GM12873 (cell line): ENCODE measurements at regions not wholly inside any gene's neighbourhood (a gene's known extent, or its start where the extent isn't known, plus 50 kb on each side); places are given as distances from the start of the nearest gene placed in this dataset.

ENCODE experiments used
- CTCF ChIP-seq: IDR thresholded peaks from 2 replicates; pipeline ENCODE4 v1.5.1; 2012; ENCODE audit warnings: low read depth, mild to moderate bottlenecking, moderate library complexity, low read length, control low read depth; ENCODE audit not compliant: insufficient read depth; ENCODE audit errors: missing control alignments

- TF ChIP-seq CTCF, result peak; percentile 57
These were observed 466.2 kb upstream of the PBX1 start for GRCh38 chr1:164092603-164093353.

- TF ChIP-seq CTCF, result no peak
These were observed 465.4 kb upstream of the PBX1 start for GRCh38 chr1:164093543-164093942.

- no peak for TF ChIP-seq CTCF
These were observed 457.2 kb upstream of the PBX1 start for GRCh38 chr1:164101802-164102201.

- no peak for TF ChIP-seq CTCF
These were observed 427.0 kb upstream of the PBX1 start for GRCh38 chr1:164131949-164132348.

- TF ChIP-seq CTCF, result no peak
These were observed 421.6 kb upstream of the PBX1 start for GRCh38 chr1:164137273-164137925.

GRCh38 chr1:164141797-164142196 is 417.2 kb upstream of the PBX1 start:
- no peak for TF ChIP-seq CTCF

- no peak for TF ChIP-seq CTCF
These were observed 404.4 kb upstream of the PBX1 start for GRCh38 chr1:164154622-164155021.
